Ishikawa (cell line): ENCODE measurements at regions not wholly inside any gene's neighbourhood (a gene's known extent, or its start where the extent isn't known, plus 50 kb on each side); places are given as distances from the start of the nearest gene placed in this dataset.

ENCODE experiments used
- EP300 ChIP-seq: IDR thresholded peaks from 2 replicates; pipeline ENCODE4 v1.6.1; 2012; ENCODE audit warnings: borderline replicate concordance
- FOXM1 ChIP-seq: IDR thresholded peaks from 2 replicates; pipeline ENCODE4 v1.6.1; 2012; ENCODE audit warnings: low read depth, borderline replicate concordance
- NFIC ChIP-seq: IDR thresholded peaks from 2 replicates; pipeline ENCODE4 v1.6.1; 2012
- RAD21 ChIP-seq: IDR thresholded peaks from 2 replicates; pipeline ENCODE4 v1.6.1; 2012; ENCODE audit warnings: low read depth
- TCF12 ChIP-seq: IDR thresholded peaks from 2 replicates; pipeline ENCODE4 v1.6.1; 2012; ENCODE audit warnings: low read depth
- TF ChIP-seq, protein P1 (sequence below): IDR thresholded peaks from 2 replicates; pipeline ENCODE4 v1.6.1; 2012

DNA sequence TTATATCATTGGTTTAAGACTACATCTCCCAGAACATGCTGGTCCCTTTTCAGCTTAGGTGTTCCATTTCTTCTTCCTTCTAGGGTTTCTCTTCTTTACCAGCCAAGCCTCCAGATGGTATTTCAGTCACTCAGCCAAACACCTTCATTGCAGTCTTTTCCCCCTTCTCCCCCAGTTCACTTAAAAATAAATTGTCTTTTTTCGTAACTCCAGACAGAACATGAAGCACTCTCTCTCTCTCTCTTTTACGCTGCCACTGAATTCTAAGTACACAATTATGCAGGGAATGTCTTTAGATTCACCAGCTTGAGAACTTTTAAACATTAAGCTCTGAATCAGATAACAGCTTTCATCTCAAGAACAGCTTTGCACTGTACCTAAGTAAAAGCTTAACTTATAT lies 419.7 kb upstream of the BRINP1 start:
- TF ChIP-seq EP300 (no peak), FOXM1 (no peak), NFIC (no peak), TCF12 (no peak), RAD21 (no peak)
- TF ChIP-seq, protein P1, sequence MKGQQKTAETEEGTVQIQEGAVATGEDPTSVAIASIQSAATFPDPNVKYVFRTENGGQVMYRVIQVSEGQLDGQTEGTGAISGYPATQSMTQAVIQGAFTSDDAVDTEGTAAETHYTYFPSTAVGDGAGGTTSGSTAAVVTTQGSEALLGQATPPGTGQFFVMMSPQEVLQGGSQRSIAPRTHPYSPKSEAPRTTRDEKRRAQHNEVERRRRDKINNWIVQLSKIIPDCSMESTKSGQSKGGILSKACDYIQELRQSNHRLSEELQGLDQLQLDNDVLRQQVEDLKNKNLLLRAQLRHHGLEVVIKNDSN: no peak
